H9 (cell line): ENCODE measurements at regions not wholly inside any gene's neighbourhood (a gene's known extent, or its start where the extent isn't known, plus 50 kb on each side); places are given as distances from the start of the nearest gene placed in this dataset.

Experiments used
- DNase-seq: peaks from one replicate; pipeline ENCODE4 v3.0.0-alpha.2; 2017
- H2AFZ ChIP-seq: one replicate; pipeline ENCODE4 v1.6.1; 2013; ENCODE audit warnings: mild to moderate bottlenecking, low read length, control low read depth, moderate library complexity
- H2AK5ac ChIP-seq: 2 replicates; pipeline ENCODE4 v1.6.1; 2013; ENCODE audit warnings: low read length, control low read depth, mixed read lengths; ENCODE audit not compliant: insufficient read length
- H2BK120ac ChIP-seq: one replicate; pipeline ENCODE4 v1.6.1; 2013; ENCODE audit warnings: low read depth, mild to moderate bottlenecking, low read length, control low read depth, inconsistent platforms; ENCODE audit not compliant: poor library complexity, severe bottlenecking
- H2BK12ac ChIP-seq: 2 replicates; pipeline ENCODE4 v1.6.1; 2013; ENCODE audit warnings: low read length, control low read depth, mixed read lengths, low read depth; ENCODE audit not compliant: insufficient read length
- H2BK15ac ChIP-seq: 2 replicates; pipeline ENCODE4 v1.6.1; 2013; ENCODE audit warnings: low read depth, low read length, control low read depth
- H2BK20ac ChIP-seq: one replicate; pipeline ENCODE4 v1.6.1; 2013; ENCODE audit warnings: low read depth, mild to moderate bottlenecking, low read length, control low read depth, inconsistent platforms; ENCODE audit not compliant: poor library complexity, severe bottlenecking
- H2BK5ac ChIP-seq: 2 replicates; pipeline ENCODE4 v1.6.1; 2013; ENCODE audit warnings: low read length, control low read depth, mixed read lengths; ENCODE audit not compliant: insufficient read length
- H3K14ac ChIP-seq: 2 replicates; pipeline ENCODE4 v1.6.1; 2013; ENCODE audit warnings: low read length, control low read depth; ENCODE audit not compliant: insufficient read depth
- H3K18ac ChIP-seq: 2 replicates; pipeline ENCODE4 v1.6.1; 2013; ENCODE audit warnings: low read depth, mild to moderate bottlenecking, mixed read lengths, low read length, control low read depth; ENCODE audit not compliant: insufficient read length
- H3K23ac ChIP-seq: 2 replicates; pipeline ENCODE4 v1.6.1; 2013; ENCODE audit warnings: low read length, control low read depth, mixed read lengths, low read depth; ENCODE audit not compliant: insufficient read length
- H3K23me2 ChIP-seq: 2 replicates; pipeline ENCODE4 v1.6.1; 2013; ENCODE audit warnings: low read depth, mild to moderate bottlenecking, mixed read lengths, low read length, control low read depth; ENCODE audit not compliant: insufficient read length, poor library complexity, severe bottlenecking
- H3K27ac ChIP-seq: 2 replicates; pipeline ENCODE4 v1.5.1; 2013; ENCODE audit warnings: low read length, control low read depth, mixed read lengths, low read depth; ENCODE audit not compliant: insufficient read length
- H3K27me3 ChIP-seq: 2 replicates; pipeline ENCODE4 v1.6.1; 2013; ENCODE audit warnings: low read length, control low read depth, inconsistent platforms; ENCODE audit not compliant: insufficient read depth
- H3K4ac ChIP-seq: 2 replicates; pipeline ENCODE4 v1.6.1; 2013; ENCODE audit warnings: low read depth, mild to moderate bottlenecking, control low read depth, inconsistent platforms, low read length, moderate library complexity
- H3K4me1 ChIP-seq: 2 replicates; pipeline ENCODE4 v1.6.1; 2013; ENCODE audit warnings: low read length, control low read depth, inconsistent platforms; ENCODE audit not compliant: insufficient read depth
- H3K4me2 ChIP-seq: 2 replicates; pipeline ENCODE4 v1.6.1; 2013; ENCODE audit warnings: low read length, control low read depth, mixed read lengths; ENCODE audit not compliant: insufficient read length, insufficient read depth
- H3K56ac ChIP-seq: 2 replicates; pipeline ENCODE4 v1.6.1; 2013; ENCODE audit warnings: low read depth, mild to moderate bottlenecking, mixed read lengths, low read length, control low read depth; ENCODE audit not compliant: insufficient read length
- H3K79me1 ChIP-seq: 2 replicates; pipeline ENCODE4 v1.6.1; 2013; ENCODE audit warnings: low read depth, mild to moderate bottlenecking, moderate library complexity, low read length, control low read depth, inconsistent platforms; ENCODE audit not compliant: insufficient read depth, poor library complexity, severe bottlenecking
- H3K79me2 ChIP-seq: 2 replicates; pipeline ENCODE4 v1.6.1; 2013; ENCODE audit warnings: low read length, control low read depth, inconsistent platforms; ENCODE audit not compliant: insufficient read depth
- H3K9ac ChIP-seq: 2 replicates; pipeline ENCODE4 v1.6.1; 2013; ENCODE audit warnings: low read length, control low read depth, mixed read lengths; ENCODE audit not compliant: insufficient read length; ENCODE audit errors: extremely low read depth
- H3K9me3 ChIP-seq: one replicate; pipeline ENCODE4 v1.6.1; 2013; ENCODE audit warnings: low read depth, low read length, inconsistent platforms; ENCODE audit not compliant: control insufficient read depth
- H3T11ph ChIP-seq: one replicate; pipeline ENCODE4 v1.6.1; 2013; ENCODE audit warnings: mild to moderate bottlenecking, low read length, control low read depth, inconsistent platforms
- H4K20me1 ChIP-seq: one replicate; pipeline ENCODE4 v1.6.1; 2013; ENCODE audit not compliant: control insufficient read depth, insufficient read length, insufficient read depth
- H4K5ac ChIP-seq: 2 replicates; pipeline ENCODE4 v1.6.1; 2013; ENCODE audit warnings: low read depth, mild to moderate bottlenecking, mixed read lengths, low read length, control low read depth; ENCODE audit not compliant: insufficient read length
- H4K8ac ChIP-seq: replicated peaks from 2 replicates; pipeline ENCODE4 v1.6.1; 2013; ENCODE audit warnings: low read length, control low read depth, mixed read lengths, low read depth; ENCODE audit not compliant: insufficient read length
- H4K91ac ChIP-seq: 2 replicates; pipeline ENCODE4 v1.6.1; 2013; ENCODE audit warnings: low read depth, mild to moderate bottlenecking, moderate library complexity, mixed read lengths, low read length, control low read depth; ENCODE audit not compliant: insufficient read length
- H3K27ac Mint-ChIP-seq, 3 experiments: 2 replicates in 2 of 3; 3 replicates in 1 of 3; pipeline ENCODE4 v1.8.0; 2020 to 2021; ENCODE audit warnings: mixed read lengths in 3 of 3, mild to moderate bottlenecking in 1 of 3, moderate library complexity in 1 of 3
- H3K27me3 Mint-ChIP-seq: 2 replicates; pipeline ENCODE4 v1.8.0; 2021; ENCODE audit warnings: low read depth, mild to moderate bottlenecking, moderate library complexity, mixed read lengths
- H3K36me3 Mint-ChIP-seq, 3 experiments: 2 replicates in 2 of 3; 3 replicates in 1 of 3; pipeline ENCODE4 v1.8.0; 2020 to 2021; ENCODE audit warnings: low read depth in 3 of 3, mixed read lengths in 3 of 3; ENCODE audit not compliant: insufficient read depth in 1 of 3
- H3K4me1 Mint-ChIP-seq, 2 experiments: 2 replicates each; pipeline ENCODE4 v1.8.0; 2020; ENCODE audit warnings: mixed read lengths in 2 of 2
- H3K4me3 Mint-ChIP-seq, 2 experiments: 2 replicates in 1 of 2; 3 replicates in 1 of 2; pipeline ENCODE4 v1.8.0; 2020 to 2021; ENCODE audit warnings: mild to moderate bottlenecking in 2 of 2, mixed read lengths in 2 of 2, moderate library complexity in 1 of 2
- H3K9me3 Mint-ChIP-seq, 2 experiments: 2 replicates in 1 of 2; 3 replicates in 1 of 2; pipeline ENCODE4 v1.8.0; 2020; ENCODE audit warnings: mild to moderate bottlenecking in 2 of 2, mixed read lengths in 2 of 2, moderate library complexity in 1 of 2
- CTCF ChIP-seq: fragments of 200-600 bp; sonication (generic); conservative IDR thresholded peaks from 3 replicates; pipeline ENCODE4 v1.8.0; 2021; ENCODE audit warnings: antibody characterized with exemption, mild to moderate bottlenecking
- WGBS: extraction: QIAGEN DNeasy Blood & Tissue Kit; methylation state at CpG from one replicate; pipeline ENCODE4 v1.1.7; 2013; ENCODE audit warnings: missing lambda C conversion rate, low lambda C conversion rate, mixed read lengths; ENCODE audit not compliant: insufficient read length; ENCODE audit errors: extremely low coverage; 5-methylcytosine and 5-hydroxymethylcytosine counted together

- H3K9me3 Mint-ChIP-seq: no peaks in the 10 kb centered on the region
- no peak overlapping the region for H3K27ac ChIP-seq
Observed at GRCh38 chr7:54964136-54964535, 54.7 kb upstream of the EGFR start.

More at GRCh38 chr7:54964136-54964535, 54.7 kb upstream of the EGFR start:
- H3K27ac Mint-ChIP-seq: no peak overlapping the region
- no CpG with 5 or more reads among the region's 1 CpG for WGBS
- H2BK120ac ChIP-seq: no peak overlapping the region
- H3K27me3 Mint-ChIP-seq: no peaks in the 10 kb centered on the region; the same call in 1 of the 2 replicates
- no peak overlapping the region for H2BK20ac ChIP-seq
- no peaks in the 10 kb centered on the region for H4K20me1 ChIP-seq
- H3K27me3 ChIP-seq: no peaks in the 10 kb centered on the region
- H3K9ac ChIP-seq: no peak overlapping the region
- TF ChIP-seq CTCF: no peak
- H3K23me2 ChIP-seq: no peaks in the 10 kb centered on the region
- H3T11ph ChIP-seq: no peak overlapping the region
- H3K23ac ChIP-seq: no peak overlapping the region
- H3K4me1 Mint-ChIP-seq: no peaks in the 10 kb centered on the region; a peak in 1 of 4 replicates
- no peaks in the 10 kb centered on the region for H3K9me3 ChIP-seq
- H4K5ac ChIP-seq: no peak overlapping the region
- H3K4me1 ChIP-seq: no peaks in the 10 kb centered on the region
- H3K4me2 ChIP-seq: no peak overlapping the region
- no peak overlapping the region for H4K91ac ChIP-seq
- H4K8ac ChIP-seq: no peak overlapping the region
- no peaks in the 10 kb centered on the region for H3K79me2 ChIP-seq
- H3K14ac ChIP-seq: no peak overlapping the region
- no peaks in the 10 kb centered on the region for H3K79me1 ChIP-seq
- no peak overlapping the region for H2BK5ac ChIP-seq
- no peak overlapping the region for H3K56ac ChIP-seq
- H2AFZ ChIP-seq: no peak overlapping the region
- H2BK15ac ChIP-seq: no peak overlapping the region
- no peak overlapping the region for H3K18ac ChIP-seq
- no peak overlapping the region for H2AK5ac ChIP-seq
- H3K4me3 Mint-ChIP-seq: no peak overlapping the region
- DNase-seq: no peak
- H3K4ac ChIP-seq: no peak overlapping the region
- H3K36me3 Mint-ChIP-seq: no peaks in the 10 kb centered on the region
- no peak overlapping the region for H2BK12ac ChIP-seq
